Eye (tissue), 1 donor: ENCODE measurements at regions not wholly inside any gene's neighbourhood (a gene's known extent, or its start where the extent isn't known, plus 50 kb on each side); places are given as distances from the start of the nearest gene placed in this dataset.

Experiments
- DNase-seq: peaks from one replicate; pipeline ENCODE4 v3.0.0-alpha.2; 2015

- no peak for DNase-seq
Measured at GRCh38 chr1:11373895-11374747, 101.1 kb downstream of the UBIAD1 start.

DNA sequence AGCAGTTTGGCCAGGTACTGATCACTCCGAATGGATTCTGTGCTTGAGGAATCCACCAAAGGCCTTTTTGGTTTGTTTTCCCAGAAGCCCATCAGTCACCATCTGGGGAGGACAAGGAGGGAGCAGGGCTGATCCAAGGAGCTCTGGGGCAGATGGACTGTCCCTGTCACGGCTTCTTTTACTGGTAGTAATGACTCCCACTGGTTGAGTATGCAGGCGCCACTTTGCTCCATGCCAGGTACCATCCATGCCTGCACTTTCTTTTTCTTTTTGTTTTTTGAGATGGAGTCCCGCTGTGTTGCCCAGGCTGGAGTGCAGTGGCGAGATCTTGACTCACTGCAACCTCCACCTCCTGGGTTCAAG lies 101.7 kb downstream of the UBIAD1 start:
- no peak for DNase-seq

GRCh38 chr1:11377001-11377583 lies 101.9 kb upstream of the DISP3 start:
- DNase-seq: no peak

GRCh38 chr1:11377954-11378353 lies 101.0 kb upstream of the DISP3 start:
- DNase-seq: no peak

GRCh38 chr1:11379851-11380250 lies 99.1 kb upstream of the DISP3 start:
- DNase-seq: no peak

GRCh38 chr1:11380500-11380899 lies 98.5 kb upstream of the DISP3 start:
- no peak for DNase-seq

- no peak for DNase-seq
Measured at GRCh38 chr1:11383553-11384169, 95.3 kb upstream of the DISP3 start.

- no peak for DNase-seq
Measured at GRCh38 chr1:11384170-11384554, 94.8 kb upstream of the DISP3 start.

GRCh38 chr1:11387829-11388228 lies 91.1 kb upstream of the DISP3 start:
- DNase-seq: no peak

- no peak for DNase-seq
Measured at GRCh38 chr1:11388617-11389016, 90.3 kb upstream of the DISP3 start.

DNA sequence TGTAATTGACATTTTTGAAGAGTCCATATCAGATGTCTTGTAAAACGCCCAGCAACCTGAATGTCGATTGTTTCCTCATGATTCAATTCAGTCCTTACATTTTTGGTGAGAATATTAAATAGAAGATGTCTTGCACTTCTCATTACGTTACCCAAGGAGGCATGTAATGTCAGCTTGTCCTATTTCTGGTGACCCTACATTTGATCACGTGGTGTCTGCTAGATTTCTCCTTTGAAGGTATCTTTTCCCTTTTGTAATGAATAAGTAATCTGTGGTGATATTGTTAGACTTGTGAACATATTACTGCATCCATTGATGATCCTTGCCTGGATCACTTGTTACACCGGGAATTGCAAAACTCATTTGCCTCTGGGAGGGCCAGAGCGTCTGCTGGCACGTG lies 87.6 kb upstream of the DISP3 start:
- DNase-seq: no peak

GRCh38 chr1:11391886-11392285 lies 87.1 kb upstream of the DISP3 start:
- DNase-seq: no peak

- DNase-seq: no peak
Measured at GRCh38 chr1:11394592-11395245, 84.2 kb upstream of the DISP3 start.

DNA sequence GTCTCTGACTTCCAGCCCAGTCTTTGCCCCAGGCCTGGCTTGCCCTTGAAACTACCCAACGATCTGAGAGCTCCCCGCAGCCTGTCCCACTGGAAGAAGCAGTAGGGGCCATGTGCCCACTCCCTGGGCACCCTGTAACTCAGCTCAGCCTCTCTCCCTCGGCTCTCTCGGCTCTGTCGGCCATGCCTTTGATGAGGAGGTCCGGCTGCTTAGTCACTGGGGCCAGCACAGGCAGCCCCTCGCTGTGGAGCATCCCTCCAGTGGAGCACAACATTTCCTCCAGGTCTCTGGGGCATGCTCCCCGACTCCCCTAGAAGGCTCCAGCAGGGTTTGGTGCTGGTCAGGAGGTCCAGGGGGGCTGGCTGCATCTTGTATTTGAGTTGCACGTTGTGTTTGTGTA lies 83.3 kb upstream of the DISP3 start:
- no peak for DNase-seq

DNA sequence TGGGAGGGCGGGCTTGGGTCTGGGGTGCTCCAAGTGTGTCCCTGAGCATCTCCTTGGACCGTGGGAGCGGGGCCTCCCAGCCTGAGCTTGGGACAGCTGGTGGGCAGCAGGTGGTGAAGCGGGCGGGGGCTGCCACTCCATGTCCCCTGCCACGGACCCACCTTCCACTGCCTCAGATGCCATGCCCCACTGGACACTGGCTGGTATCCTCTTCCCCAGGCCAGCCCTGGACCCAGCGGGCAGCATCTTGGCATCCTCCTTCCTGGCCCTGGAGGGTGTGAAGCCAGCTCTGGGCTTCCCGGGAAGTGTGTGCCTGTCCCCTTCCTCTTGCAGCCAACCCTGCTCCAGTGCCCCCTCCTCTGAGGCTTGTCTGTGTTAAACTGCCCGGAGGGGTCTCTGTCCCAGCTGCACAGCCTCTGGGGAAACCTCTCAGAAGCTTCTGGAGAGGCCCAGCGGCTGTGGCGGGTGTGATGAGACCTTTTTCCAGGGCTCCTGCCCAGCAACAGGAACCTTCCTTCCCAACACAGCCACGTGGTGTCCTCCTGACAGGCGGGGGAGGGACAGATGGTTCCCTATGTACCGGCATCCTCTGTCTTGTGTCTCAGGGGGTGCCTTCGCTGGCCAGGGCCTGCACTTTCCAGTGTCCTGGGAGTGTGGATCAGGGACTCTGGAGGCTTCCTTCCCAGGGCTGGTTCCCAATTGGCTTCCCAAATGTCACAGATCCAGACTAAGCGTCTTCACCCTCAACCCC lies 81.6 kb upstream of the DISP3 start:
- peak; percentile 41 for DNase-seq

GRCh38 chr1:11399250-11399649 lies 79.7 kb upstream of the DISP3 start:
- DNase-seq: no peak

DNA sequence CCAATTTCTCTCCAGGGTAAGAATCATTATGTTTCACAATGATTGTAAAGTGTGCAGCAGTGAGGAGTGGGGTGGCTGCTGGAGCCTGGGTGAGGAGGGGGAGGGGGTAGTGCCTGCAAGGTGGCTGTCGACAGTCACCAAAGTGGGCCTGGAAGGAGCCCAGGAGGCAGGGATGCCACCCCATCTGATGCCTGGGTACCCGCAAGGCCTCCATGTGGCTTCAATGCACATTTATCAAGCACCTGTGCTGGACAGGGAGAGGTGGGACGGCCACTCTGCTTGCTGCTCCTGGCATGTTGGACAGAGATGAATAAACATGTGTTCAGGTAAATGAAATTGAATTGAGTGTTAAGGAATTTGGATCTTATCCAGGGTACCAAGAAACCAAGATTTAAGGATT lies 78.8 kb upstream of the DISP3 start:
- no peak for DNase-seq

GRCh38 chr1:11400567-11400966 lies 78.4 kb upstream of the DISP3 start:
- DNase-seq: no peak

DNA sequence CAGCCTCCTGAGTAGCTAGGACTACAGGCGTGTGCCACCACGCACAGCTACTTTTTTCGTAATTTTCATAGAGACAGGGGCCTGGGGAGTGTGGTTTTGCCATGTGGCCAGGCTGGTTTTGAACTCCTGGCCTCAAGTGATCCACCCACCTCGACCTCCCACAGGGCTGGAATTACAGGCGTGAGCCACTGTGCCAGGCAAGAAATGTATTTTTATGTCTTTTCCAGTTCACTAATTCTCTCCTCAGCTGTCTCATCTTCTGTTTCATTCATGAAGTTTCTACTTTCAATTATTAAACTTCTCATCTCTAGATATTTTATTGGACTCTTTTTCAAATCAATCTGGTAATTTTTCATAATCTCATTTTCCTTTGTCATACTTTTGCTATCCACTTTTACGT lies 72.1 kb upstream of the DISP3 start:
- no peak for DNase-seq

GRCh38 chr1:11407301-11407994 lies 71.5 kb upstream of the DISP3 start:
- DNase-seq: no peak

DNA sequence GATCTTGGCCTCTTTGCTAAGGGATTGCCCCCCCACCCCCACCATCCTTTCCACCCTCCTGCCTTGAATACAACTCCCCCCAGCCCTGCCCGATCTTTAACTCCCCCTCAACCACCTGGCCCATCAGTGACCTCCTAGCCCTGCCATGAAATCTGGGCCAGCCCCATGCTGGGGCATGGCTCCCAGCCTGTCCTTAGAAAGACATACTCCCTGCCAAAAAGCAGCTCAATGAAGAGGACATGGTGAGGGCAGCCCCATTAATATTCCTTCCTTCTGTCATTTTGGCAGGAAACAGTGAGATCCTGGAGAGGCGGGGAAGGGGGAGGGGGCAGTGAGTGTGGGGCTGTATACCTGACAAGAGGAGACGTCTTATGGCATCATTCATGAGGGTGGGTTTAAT lies 66.8 kb upstream of the DISP3 start:
- no peak for DNase-seq

- DNase-seq: peak; percentile 95
Measured at GRCh38 chr1:11413986-11414391, 65.0 kb upstream of the DISP3 start.
